ENCODE measurements at regions not wholly inside any gene's neighbourhood (a gene's known extent, or its start where the extent isn't known, plus 50 kb on each side); places are given as distances from the start of the nearest gene placed in this dataset.
"Not testable (repeated sequence)": the region's sequence is repeated elsewhere in the genome, so short reads cannot be mapped to it uniquely, and the experiment has no call there.

DNA sequence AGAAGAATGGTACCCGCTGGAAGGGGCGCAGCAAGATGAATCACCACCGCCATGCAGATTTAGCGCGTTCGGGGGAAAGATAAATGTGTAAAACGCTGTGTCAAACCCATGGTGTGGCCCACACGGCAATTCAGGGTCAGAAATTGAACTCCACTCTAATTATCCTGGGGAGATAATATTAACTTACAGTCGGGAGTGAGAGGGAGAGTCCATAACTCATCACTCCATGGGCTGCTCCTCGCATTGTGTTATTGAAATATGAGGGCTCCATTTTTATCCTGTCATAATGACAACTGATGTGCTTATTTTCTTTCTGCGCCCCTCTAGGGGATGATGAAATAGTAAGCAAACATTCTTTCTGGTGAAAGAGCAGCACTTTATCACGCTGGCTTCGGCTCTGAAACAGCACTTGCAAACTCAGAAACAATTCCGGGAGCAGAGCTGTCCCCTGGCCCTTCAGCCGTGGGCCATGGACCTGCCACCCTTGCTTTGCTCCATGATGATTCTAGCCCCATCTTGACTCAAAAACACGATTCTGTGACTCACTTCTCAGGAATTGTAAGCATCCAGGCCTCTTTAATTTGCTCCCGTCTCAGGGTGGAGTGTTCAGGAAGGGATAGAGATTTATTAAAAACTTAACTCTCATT, 431.6 kb downstream of the IRX1 start:
- no peaks in the 10 kb centered on the region for H3K4me1 ChIP-seq (ENCODE audit: insufficient read depth, low read length, poor library complexity, severe bottlenecking)
- intact Hi-C loops (cut with micrococcal nuclease; ENCODE audit: unreplicated experiment) = no loop called here
- BruUV-seq (replicated peaks) = no TSS peak
- CTCF ChIA-PET (ENCODE audit: unreplicated experiment) = no interaction called here
- no peak for DNase-seq (ENCODE audit: low spot score)
- no peak overlapping the region for H3K4me2 ChIP-seq (ENCODE audit: low read length)
- no peak overlapping the region for H3K27ac ChIP-seq (ENCODE audit: low read depth, low read length, poor library complexity, severe bottlenecking)
- POLR2A ChIA-PET = no interaction called here
- H3K79me2 ChIP-seq (ENCODE audit: insufficient read depth, low read depth, low read length) = no peaks in the 10 kb centered on the region
- H3K9me3 ChIP-seq (ENCODE audit: low read length) = no peaks in the 10 kb centered on the region
- no peaks in the 10 kb centered on the region for H4K20me1 ChIP-seq (ENCODE audit: insufficient read depth, low read length)
- no peaks in the 10 kb centered on the region for H3K9me2 ChIP-seq (ENCODE audit: insufficient read depth, low read length)
- no peak overlapping the region for H2AFZ ChIP-seq (ENCODE audit: low read length)
- no peak overlapping the region for H3K4me3 ChIP-seq (ENCODE audit: low read depth, low read length, poor library complexity, severe bottlenecking)
- no peaks in the 10 kb centered on the region for H3K36me3 ChIP-seq (ENCODE audit: insufficient read depth, low read length)
- no peak for TF ChIP-seq CTCF (conservative IDR thresholded peaks at IDR 0.05; ENCODE audit: low read length)

GRCh38 chr5:4028384-4028783, 432.8 kb downstream of the IRX1 start:
- H3K4me2 ChIP-seq (ENCODE audit: low read length) = no peak overlapping the region
- ChIA-PET POLR2A (no interaction called here), CTCF (ENCODE audit: unreplicated experiment) (no interaction called here)
- no peaks in the 10 kb centered on the region for H3K79me2 ChIP-seq (ENCODE audit: insufficient read depth, low read depth, low read length)
- no peaks in the 10 kb centered on the region for H3K9me3 ChIP-seq (ENCODE audit: low read length)
- DNase-seq (ENCODE audit: low spot score) = no peak
- H3K36me3 ChIP-seq (ENCODE audit: insufficient read depth, low read length) = no peaks in the 10 kb centered on the region
- H3K27ac ChIP-seq (ENCODE audit: low read depth, low read length, poor library complexity, severe bottlenecking) = no peak overlapping the region
- H4K20me1 ChIP-seq (ENCODE audit: insufficient read depth, low read length) = no peaks in the 10 kb centered on the region
- H3K4me1 ChIP-seq (ENCODE audit: insufficient read depth, low read length, poor library complexity, severe bottlenecking) = no peaks in the 10 kb centered on the region
- no peak overlapping the region for H2AFZ ChIP-seq (ENCODE audit: low read length)
- intact Hi-C loops (cut with micrococcal nuclease; ENCODE audit: unreplicated experiment) = no loop called here
- H3K9me2 ChIP-seq (ENCODE audit: insufficient read depth, low read length) = no peaks in the 10 kb centered on the region
- no peak overlapping the region for H3K4me3 ChIP-seq (ENCODE audit: low read depth, low read length, poor library complexity, severe bottlenecking)
- no TSS peak for BruUV-seq (replicated peaks)
- TF ChIP-seq EZH2phosphoT487 (IDR thresholded peaks at IDR 0.05; ENCODE audit: borderline replicate concordance, low read depth, low read length) (no peak), CTCF (conservative IDR thresholded peaks at IDR 0.05; ENCODE audit: low read length) (no peak)

GRCh38 chr5:4033546-4033945, 437.9 kb downstream of the IRX1 start:
- H3K27ac ChIP-seq (ENCODE audit: low read depth, low read length, poor library complexity, severe bottlenecking); H3K4me3 ChIP-seq (ENCODE audit: low read depth, low read length, poor library complexity, severe bottlenecking); H3K36me3 ChIP-seq (ENCODE audit: insufficient read depth, low read length); BruUV-seq (replicated peaks); DNase-seq (ENCODE audit: low spot score); CTCF ChIA-PET (ENCODE audit: unreplicated experiment); H3K9me2 ChIP-seq (ENCODE audit: insufficient read depth, low read length); H3K4me2 ChIP-seq (ENCODE audit: low read length); H3K4me1 ChIP-seq (ENCODE audit: insufficient read depth, low read length, poor library complexity, severe bottlenecking); H3K9me3 ChIP-seq (ENCODE audit: low read length); H4K20me1 ChIP-seq (ENCODE audit: insufficient read depth, low read length); intact Hi-C loops (cut with micrococcal nuclease; ENCODE audit: unreplicated experiment); H2AFZ ChIP-seq (ENCODE audit: low read length); H3K79me2 ChIP-seq (ENCODE audit: insufficient read depth, low read depth, low read length); POLR2A ChIA-PET: not testable (repeated sequence)

Data from OCI-LY7 (cell line).